Thymus (tissue), 11 donors: ENCODE measurements at regions not wholly inside any gene's neighbourhood (a gene's known extent, or its start where the extent isn't known, plus 50 kb on each side); places are given as distances from the start of the nearest gene placed in this dataset.

Source experiments
- DNase-seq, 9 donors: peaks; one replicate each; pipeline ENCODE4 v3.0.0-alpha.2; 2013; ENCODE audit warnings: low spot score in 9 of 9, low read depth in 6 of 9, missing footprints in 1 of 9
- H3K27ac ChIP-seq, 2 donors: one replicate each; pipeline ENCODE4 v1.5.1; 2013; ENCODE audit warnings: control low read depth in 1 of 2, low read depth in 1 of 2, low read length in 1 of 2, mild to moderate bottlenecking in 1 of 2, moderate library complexity in 1 of 2
- H3K27me3 ChIP-seq, 2 donors: one replicate each; pipeline ENCODE4 v1.5.1; 2013; ENCODE audit warnings: low read length in 1 of 2; ENCODE audit not compliant: control insufficient read depth in 2 of 2, insufficient read depth in 1 of 2
- H3K36me3 ChIP-seq, 2 donors: one replicate each; pipeline ENCODE4 v1.5.1; 2013; ENCODE audit warnings: low read length in 1 of 2, mild to moderate bottlenecking in 1 of 2, moderate library complexity in 1 of 2; ENCODE audit not compliant: control insufficient read depth in 2 of 2, insufficient read depth in 2 of 2
- H3K4me1 ChIP-seq, 2 donors: one replicate each; pipeline ENCODE4 v1.5.1; 2013; ENCODE audit warnings: low read length in 2 of 2; ENCODE audit not compliant: control insufficient read depth in 2 of 2, insufficient read depth in 2 of 2
- H3K4me3 ChIP-seq, 2 donors: one replicate each; pipeline ENCODE4 v1.5.1; 2013; ENCODE audit warnings: low read length in 2 of 2, control low read depth in 1 of 2, mild to moderate bottlenecking in 1 of 2
- H3K9me3 ChIP-seq, 2 donors: one replicate each; pipeline ENCODE4 v1.5.1; 2013; ENCODE audit warnings: low read length in 1 of 2, mild to moderate bottlenecking in 1 of 2; ENCODE audit not compliant: control insufficient read depth in 2 of 2, insufficient read depth in 1 of 2
- WGBS: extraction: QIAGEN DNeasy Blood & Tissue Kit; methylation state at CpG from one replicate; pipeline ENCODE4 v1.1.7; 2013; 5-methylcytosine and 5-hydroxymethylcytosine counted together
- donor health status: healthy.

- Histone ChIP-seq H3K9me3 (no peaks in the 10 kb centered on the region), H3K36me3 (no peaks in the 10 kb centered on the region), H3K27me3 (no peaks in the 10 kb centered on the region), H3K27ac (no peak overlapping the region), H3K4me3 (no peak overlapping the region), H3K4me1 (no peaks in the 10 kb centered on the region)
- DNase-seq: no peak
- 76% methylated on average over 4 of the region's 4 CpGs for WGBS
These were observed 300.0 kb upstream of the ALG10B start for GRCh38 chr12:38016602-38017001.

- H3K36me3 ChIP-seq: no peaks in the 10 kb centered on the region
- no peak for DNase-seq
- no peak overlapping the region for H3K27ac ChIP-seq
- no peaks in the 10 kb centered on the region for H3K4me1 ChIP-seq
- H3K27me3 ChIP-seq: no peaks in the 10 kb centered on the region
- no peaks in the 10 kb centered on the region for H3K9me3 ChIP-seq
- H3K4me3 ChIP-seq: no peak overlapping the region
- WGBS: 38% methylated on average over 1 of the region's 1 CpG
These were observed 290.7 kb upstream of the ALG10B start for GRCh38 chr12:38025916-38026315.

- Histone ChIP-seq H3K9me3 (peaks cover 10 to 84% of the 10 kb centered on the region in 2 donors), H3K4me1 (no peaks in the 10 kb centered on the region), H3K27me3 (no peaks in the 10 kb centered on the region), H3K36me3 (no peaks in the 10 kb centered on the region), H3K27ac (no peak overlapping the region), H3K4me3 (no peak overlapping the region)
- 49% methylated on average over 16 of the region's 16 CpGs for WGBS
- no peak for DNase-seq
These were observed 263.5 kb upstream of the ALG10B start for GRCh38 chr12:38053113-38053512.

- H3K4me3 ChIP-seq: no peak overlapping the region
- 61% methylated on average over 34 of the region's 34 CpGs for whole genome bisulfite sequencing
- no peaks in the 10 kb centered on the region for H3K36me3 ChIP-seq
- H3K9me3 ChIP-seq: peaks cover 10 to 82% of the 10 kb centered on the region in 2 donors
- no peaks in the 10 kb centered on the region for H3K4me1 ChIP-seq
- H3K27ac ChIP-seq: no peak overlapping the region
- no peaks in the 10 kb centered on the region for H3K27me3 ChIP-seq
- DNase-seq: no peak
These were observed 262.7 kb upstream of the ALG10B start for GRCh38 chr12:38053655-38054464.

GRCh38 chr12:38056701-38057689 is 259.6 kb upstream of the ALG10B start:
- Histone ChIP-seq H3K4me1 (no peaks in the 10 kb centered on the region), H3K27me3 (no peaks in the 10 kb centered on the region), H3K27ac (no peak overlapping the region), H3K9me3 (peaks cover 6 to 56% of the 10 kb centered on the region in 2 donors), H3K36me3 (no peaks in the 10 kb centered on the region), H3K4me3 (no peak overlapping the region)
- no peak for DNase-seq
- WGBS: 83% methylated on average over 25 of the region's 25 CpGs

GRCh38 chr12:38099686-38100085 is 216.9 kb upstream of the ALG10B start:
- 96% methylated on average over 19 of the region's 19 CpGs for WGBS
- DNase-seq: no peak
- H3K9me3 ChIP-seq: peaks cover 0 to 23% of the 10 kb centered on the region in 2 donors
- H3K27me3 ChIP-seq: no peaks in the 10 kb centered on the region
- H3K4me1 ChIP-seq: no peaks in the 10 kb centered on the region
- H3K4me3 ChIP-seq: no peak overlapping the region
- no peaks in the 10 kb centered on the region for H3K36me3 ChIP-seq
- no peak overlapping the region for H3K27ac ChIP-seq

- no peaks in the 10 kb centered on the region for H3K27me3 ChIP-seq
- 32% methylated on average over 3 of the region's 3 CpGs for WGBS
- H3K9me3 ChIP-seq: peaks cover 0 to 23% of the 10 kb centered on the region in 2 donors
- H3K36me3 ChIP-seq: no peaks in the 10 kb centered on the region
- H3K27ac ChIP-seq: no peak overlapping the region
- H3K4me1 ChIP-seq: no peaks in the 10 kb centered on the region
- no peak for DNase-seq
- no peak overlapping the region for H3K4me3 ChIP-seq
These were observed 214.8 kb upstream of the ALG10B start for GRCh38 chr12:38101753-38102152.

- Histone ChIP-seq H3K4me1 (no peaks in the 10 kb centered on the region), H3K36me3 (no peaks in the 10 kb centered on the region), H3K27ac (no peak overlapping the region), H3K27me3 (no peaks in the 10 kb centered on the region), H3K4me3 (no peak overlapping the region), H3K9me3 (peaks cover 0 to 23% of the 10 kb centered on the region in 2 donors)
- DNase-seq: no peak
These were observed 214.4 kb upstream of the ALG10B start for GRCh38 chr12:38102197-38102596.
